ENCODE measurements at regions not wholly inside any gene's neighbourhood (a gene's known extent, or its start where the extent isn't known, plus 50 kb on each side); places are given as distances from the start of the nearest gene placed in this dataset.
"Not testable (repeated sequence)": the region's sequence is repeated elsewhere in the genome, so short reads cannot be mapped to it uniquely, and the experiment has no call there.

GRCh38 chr6:112459758-112460304 is 112.7 kb downstream of the RFPL4B start:
- no peak for DNase-seq (ENCODE audit: low read depth)

- no peak for DNase-seq (ENCODE audit: low read depth)
Observed at GRCh38 chr6:112464901-112465665, 118.0 kb downstream of the RFPL4B start.

DNA sequence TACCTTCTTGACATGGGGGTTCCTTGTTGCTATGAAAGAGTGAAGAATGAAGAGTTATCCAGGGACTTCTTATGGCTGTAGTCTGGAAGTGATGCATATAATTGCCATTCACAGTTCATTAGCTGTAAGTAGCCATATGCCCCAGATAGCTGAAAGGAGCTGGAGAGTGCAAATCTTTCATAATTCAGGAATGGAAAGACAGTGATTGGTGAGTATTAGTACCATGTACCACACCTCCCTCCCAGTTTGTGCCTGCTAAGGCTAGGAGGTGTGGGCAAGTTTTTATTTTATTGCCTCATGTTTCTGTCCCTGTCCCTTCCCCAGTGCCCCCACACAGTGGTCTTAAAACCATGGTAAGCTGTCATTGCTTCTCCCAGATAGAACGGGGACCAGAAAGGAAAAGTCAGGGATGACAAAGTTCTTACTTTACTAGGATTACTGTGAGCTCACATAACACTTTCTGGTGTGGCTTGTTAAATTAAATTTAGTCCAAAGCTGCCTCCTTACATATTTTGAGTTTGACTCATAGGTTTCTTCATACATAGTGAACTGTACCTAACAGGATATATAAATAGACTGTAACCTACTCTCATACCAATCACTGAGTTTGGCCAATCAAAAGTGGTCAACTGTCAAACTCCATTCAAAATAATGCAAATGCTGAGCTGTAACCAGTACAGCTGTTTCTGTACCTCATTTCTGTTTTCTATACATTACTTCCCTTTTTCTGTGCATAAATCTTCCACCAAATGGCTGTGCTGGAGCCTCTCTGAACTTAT is 119.4 kb downstream of the RFPL4B start:
- peak; percentile 72 for DNase-seq (ENCODE audit: low read depth)

DNA sequence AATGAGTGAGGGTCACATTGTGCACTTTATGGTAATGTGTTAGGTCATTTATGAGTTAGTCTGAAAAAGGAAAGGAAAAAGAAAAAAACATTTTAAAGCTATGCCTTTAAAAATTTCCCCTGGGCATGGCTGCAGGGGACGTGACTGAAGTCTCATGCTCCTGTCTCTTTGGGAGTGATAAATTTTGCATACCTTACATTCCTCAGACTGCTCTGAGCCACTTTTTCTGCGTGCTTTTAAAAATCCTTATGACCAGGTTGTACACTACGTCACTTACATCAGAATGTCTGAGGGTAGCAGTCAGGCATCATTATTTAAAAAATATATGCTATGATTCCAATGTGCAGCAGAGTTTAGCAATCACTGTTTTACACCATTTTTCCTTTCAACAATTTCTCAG is 121.2 kb downstream of the RFPL4B start:
- no peak for DNase-seq (ENCODE audit: low read depth)

DNA sequence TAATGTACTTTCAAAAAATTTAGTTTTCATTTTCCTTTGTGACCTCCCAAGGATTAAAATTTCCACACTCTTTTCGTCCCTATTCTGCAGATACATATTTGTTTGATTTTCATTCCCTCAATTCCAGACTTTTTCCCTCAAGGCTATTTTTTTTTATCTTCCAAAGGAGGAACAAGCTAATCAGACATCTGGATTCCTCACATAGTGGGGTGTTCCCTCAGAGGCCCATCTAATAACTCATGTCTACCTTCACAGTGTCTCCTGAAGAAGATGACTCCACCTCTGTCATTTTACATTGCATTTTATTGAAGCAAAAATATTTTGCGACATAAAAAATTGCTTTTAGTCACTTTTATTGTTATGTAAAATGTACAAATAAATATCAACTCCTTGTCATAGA is 122.2 kb downstream of the RFPL4B start:
- DNase-seq (ENCODE audit: low read depth) = no peak

DNA sequence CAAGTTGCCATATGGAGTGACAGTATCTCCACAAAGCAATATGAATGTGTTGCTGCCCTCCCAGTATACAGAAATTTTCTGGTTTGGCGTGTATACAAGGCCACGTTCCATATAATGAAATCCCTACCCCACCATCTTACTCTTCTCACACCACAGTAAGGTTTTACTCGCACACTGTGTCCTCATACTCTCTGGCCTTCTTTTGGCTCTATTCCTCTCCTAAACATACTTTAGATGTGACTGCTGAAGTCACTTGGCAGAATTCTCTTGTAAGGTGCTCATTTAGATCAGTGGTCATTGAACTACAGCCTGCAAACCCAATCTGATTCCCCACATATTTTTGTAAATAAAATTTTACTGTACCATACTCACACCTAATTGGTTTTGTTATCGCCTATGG is 123.2 kb downstream of the RFPL4B start:
- no peak for DNase-seq (ENCODE audit: low read depth)

DNA sequence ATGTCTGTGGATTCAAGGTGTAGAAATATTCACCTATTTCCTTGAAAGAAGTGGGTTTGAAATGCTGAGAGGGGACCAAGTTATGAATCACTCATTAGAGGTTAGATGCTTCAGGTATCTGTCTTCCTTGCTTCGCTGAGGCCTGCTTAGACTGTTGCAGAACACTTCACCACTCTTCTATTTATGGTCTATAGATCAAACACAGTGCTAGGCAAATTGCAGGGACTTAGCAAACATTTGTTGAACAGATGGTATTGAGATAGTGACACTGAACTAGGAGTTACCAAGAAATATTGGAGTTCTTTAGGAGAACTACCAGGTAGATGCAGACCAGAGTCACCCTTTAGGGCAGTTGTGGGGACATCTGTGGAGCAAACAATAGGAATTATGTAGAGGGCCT is 123.8 kb downstream of the RFPL4B start:
- no peak for DNase-seq (ENCODE audit: low read depth)

DNA sequence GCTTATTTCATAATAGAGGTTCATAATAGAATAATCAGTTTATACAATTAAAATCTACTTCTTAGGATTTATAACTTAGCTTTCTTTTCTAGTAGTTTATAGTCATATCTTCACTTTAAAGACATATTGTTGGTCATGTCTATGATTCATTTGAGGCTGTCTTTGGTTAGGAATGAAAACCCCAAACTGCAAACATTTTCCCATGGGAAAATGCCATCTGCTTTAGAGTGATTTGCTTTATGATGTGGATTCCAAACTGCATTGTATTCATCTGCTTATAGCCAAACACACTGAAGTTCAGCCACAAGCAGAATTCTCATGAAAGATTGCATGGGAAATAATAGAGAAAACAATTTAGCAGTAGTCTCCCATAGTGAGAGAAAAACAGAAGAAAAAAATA is 128.0 kb downstream of the RFPL4B start:
- DNase-seq (ENCODE audit: low read depth) = peak; percentile 48

DNA sequence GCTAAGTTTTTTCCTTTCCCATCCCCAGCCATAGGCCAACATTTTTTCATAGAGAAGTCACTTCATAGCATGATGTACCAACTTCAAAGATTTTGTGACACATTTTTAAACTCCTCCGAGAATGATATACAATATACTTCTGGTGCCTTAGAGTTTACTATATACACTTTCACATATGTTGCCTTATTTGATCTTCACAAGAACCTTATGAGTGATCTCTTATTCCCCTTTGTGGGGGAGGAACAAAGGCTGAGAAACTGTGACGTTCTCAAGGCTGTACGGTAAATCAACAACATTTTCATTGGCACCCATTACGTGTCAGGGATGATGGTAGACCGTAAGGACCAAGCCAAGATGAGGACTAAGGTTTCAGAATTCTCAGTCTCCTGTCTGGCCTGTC is 130.0 kb downstream of the RFPL4B start:
- no peak for DNase-seq (ENCODE audit: low read depth)

- DNase-seq (ENCODE audit: low read depth) = no peak
Observed at GRCh38 chr6:112478036-112478435, 130.9 kb downstream of the RFPL4B start.

DNA sequence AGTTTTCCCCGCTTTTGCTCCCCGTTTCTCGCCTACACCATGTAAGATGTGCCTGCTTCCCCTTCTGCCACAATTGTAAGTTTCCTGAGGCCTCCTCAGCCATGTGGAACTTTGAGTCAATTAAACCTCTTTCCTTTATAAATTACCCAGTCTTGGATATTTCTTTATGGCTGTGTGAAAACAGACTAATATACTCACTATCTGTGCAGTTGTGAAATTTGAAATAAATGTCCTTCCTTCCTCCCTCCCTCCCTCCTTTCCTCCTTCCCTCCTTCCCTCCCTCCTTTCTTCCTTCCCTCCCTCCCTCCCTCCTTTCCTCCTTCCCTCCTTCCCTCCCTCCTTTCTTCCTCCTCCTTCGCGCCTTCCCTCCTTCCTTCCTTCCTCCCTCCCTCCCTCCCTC is 132.8 kb downstream of the RFPL4B start:
- DNase-seq (ENCODE audit: low read depth) = not testable (repeated sequence)

DNA sequence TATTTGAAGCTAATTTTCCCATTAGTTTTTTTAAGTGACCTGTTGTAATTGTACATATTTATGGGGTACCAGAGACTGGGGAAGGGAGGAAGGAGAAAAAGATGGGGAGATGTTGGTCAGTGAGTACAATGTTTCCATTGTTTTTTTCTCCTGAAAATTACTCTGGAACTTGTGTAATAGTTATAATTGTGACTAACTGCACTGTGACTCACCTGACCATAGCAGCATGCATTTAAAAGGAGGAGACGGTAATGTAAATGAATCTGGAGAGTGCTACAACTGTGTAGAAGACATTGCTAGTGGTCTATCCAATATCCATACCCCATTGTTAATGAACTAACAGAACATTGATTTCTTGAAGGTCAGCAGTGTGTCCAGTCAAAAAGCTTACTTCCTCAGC is 133.4 kb downstream of the RFPL4B start:
- DNase-seq (ENCODE audit: low read depth) = peak; percentile 87

- no peak for DNase-seq (ENCODE audit: low read depth)
Observed at GRCh38 chr6:112481211-112481610, 134.1 kb downstream of the RFPL4B start.

GRCh38 chr6:112482373-112482772 is 135.2 kb downstream of the RFPL4B start:
- no peak for DNase-seq (ENCODE audit: low read depth)

- DNase-seq (ENCODE audit: low read depth) = no peak
Observed at GRCh38 chr6:112485120-112485826, 138.1 kb downstream of the RFPL4B start.

DNA sequence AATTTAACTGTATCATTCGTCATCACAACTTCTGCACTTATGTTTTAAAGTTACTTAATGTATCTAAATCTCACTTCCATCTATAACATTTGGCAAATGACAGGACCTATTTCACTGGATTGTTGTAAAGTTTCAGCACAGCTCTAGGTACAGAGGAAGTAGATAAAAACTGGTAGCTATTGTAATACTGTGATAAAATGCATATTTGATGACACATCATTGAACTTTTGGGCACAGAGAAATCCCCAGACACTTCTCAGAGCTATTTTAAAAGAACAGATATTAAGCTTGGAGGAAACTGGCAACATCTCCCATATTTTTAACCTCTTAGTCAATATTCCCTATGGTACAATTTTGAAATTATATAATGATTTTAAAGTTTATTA is 138.7 kb downstream of the RFPL4B start:
- DNase-seq (ENCODE audit: low read depth) = no peak

DNA sequence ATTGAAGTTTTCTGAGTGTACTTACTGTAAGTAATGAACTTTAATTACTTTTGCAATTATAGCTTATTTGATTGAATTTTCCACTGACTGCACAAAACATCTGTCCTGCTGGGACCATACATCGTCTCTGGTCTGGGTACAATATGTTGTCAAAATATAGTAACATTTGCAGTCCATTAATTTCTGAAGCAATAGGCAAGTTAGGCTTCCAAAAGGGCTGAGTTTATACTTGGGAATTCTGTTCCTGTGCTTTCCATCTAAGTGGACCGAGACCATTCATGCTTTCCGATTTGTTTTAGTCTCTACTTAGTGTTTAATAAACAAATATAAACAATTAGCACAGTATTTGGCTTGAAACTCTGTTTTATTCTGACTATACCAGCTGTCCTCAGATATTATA is 139.3 kb downstream of the RFPL4B start:
- DNase-seq (ENCODE audit: low read depth) = no peak

DNA sequence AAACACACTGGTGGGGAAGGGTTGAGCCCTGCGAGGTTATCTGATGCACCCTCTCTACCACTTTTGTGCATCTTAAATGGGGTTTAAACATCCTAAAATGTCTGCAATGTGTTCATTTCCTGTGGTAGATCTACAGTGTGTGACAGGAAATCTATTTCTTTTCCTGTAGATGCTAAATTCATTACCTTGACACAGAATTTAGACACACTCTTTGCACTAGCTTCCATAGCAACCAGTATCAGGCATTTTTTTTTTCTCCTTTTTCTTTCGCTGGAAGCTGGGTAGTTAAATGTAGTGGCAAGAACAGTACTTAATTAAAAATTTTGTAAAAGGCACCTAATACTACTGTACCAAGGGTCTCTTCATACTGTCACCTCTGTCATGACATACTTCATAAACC is 141.1 kb downstream of the RFPL4B start:
- no peak for DNase-seq (ENCODE audit: low read depth)

- no peak for DNase-seq (ENCODE audit: low read depth)
Observed at GRCh38 chr6:112501705-112502104, 154.6 kb downstream of the RFPL4B start.

DNA sequence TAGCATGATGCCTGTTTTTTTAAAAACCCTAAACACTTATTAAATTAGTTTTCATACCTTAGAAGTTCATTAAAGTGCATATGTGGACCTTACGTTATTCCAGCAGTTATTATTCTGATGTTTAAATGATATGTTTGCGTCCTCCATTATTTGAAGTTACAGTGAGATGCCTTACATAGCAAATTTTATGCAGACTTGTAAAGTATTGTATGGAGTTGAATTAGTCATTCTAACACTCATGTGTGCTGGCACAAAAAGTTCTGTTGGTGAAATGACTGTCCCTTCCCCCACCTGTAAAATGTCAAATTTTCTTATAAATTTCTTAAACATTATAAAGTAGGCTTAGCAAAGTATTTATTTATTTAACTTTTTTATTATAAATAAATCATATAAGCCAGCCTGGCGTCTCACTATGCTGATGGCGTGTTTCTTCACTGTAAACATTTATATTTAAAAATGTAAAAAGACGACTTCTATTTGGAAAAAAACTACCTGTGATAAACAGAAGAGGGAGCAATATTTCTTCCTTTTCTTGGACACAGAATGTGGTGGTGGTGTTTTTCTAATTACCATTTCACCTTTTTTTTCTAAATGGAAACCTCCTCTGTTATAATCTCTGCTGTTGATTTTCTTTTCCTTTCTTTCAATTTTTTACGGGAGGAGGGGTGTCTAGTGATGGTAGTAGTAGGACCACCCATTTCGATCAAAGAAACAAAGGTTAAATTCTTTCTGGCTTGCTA is 155.4 kb downstream of the RFPL4B start:
- DNase-seq (ENCODE audit: low read depth) = no peak

GRCh38 chr6:112503091-112503596 is 156.0 kb downstream of the RFPL4B start:
- no peak for DNase-seq (ENCODE audit: low read depth)
